HG03439 (cell line): ENCODE measurements at regions not wholly inside any gene's neighbourhood (a gene's known extent, or its start where the extent isn't known, plus 50 kb on each side); places are given as distances from the start of the nearest gene placed in this dataset.
A peak's percentile ranks its signal among the peaks of the same experiment; 100 is the strongest.

Experiments
- ATAC-seq: cut with Tn5 transposase; IDR thresholded peaks from one replicate; pipeline ENCODE4 v1.9.1; 2021; ENCODE audit warnings: mild to moderate bottlenecking, moderate library complexity; ENCODE audit not compliant: unreplicated experiment

- no peak for ATAC-seq
These were observed 104.7 kb upstream of the KCNK2 start for GRCh38 chr1:214977700-214978374.

GRCh38 chr1:214979191-214979590 is 103.3 kb upstream of the KCNK2 start:
- no peak for ATAC-seq

- ATAC-seq, result no peak
These were observed 101.6 kb upstream of the KCNK2 start for GRCh38 chr1:214980921-214981320.

- ATAC-seq, result no peak
These were observed 99.2 kb upstream of the KCNK2 start for GRCh38 chr1:214983126-214983869.

GRCh38 chr1:214989341-214989740 is 93.2 kb upstream of the KCNK2 start:
- no peak for ATAC-seq

GRCh38 chr1:214990619-214991018 is 91.9 kb upstream of the KCNK2 start:
- ATAC-seq, result no peak

GRCh38 chr1:214991691-214992315 is 90.7 kb upstream of the KCNK2 start:
- no peak for ATAC-seq

- ATAC-seq, result no peak
These were observed 89.1 kb upstream of the KCNK2 start for GRCh38 chr1:214993419-214993818.

GRCh38 chr1:214997685-214998084 is 84.9 kb upstream of the KCNK2 start:
- no peak for ATAC-seq

- ATAC-seq, result peak; percentile 97
These were observed 81.0 kb upstream of the KCNK2 start for GRCh38 chr1:215001419-215002021.

GRCh38 chr1:215002471-215002870 is 80.1 kb upstream of the KCNK2 start:
- no peak for ATAC-seq

GRCh38 chr1:215003686-215004085 is 78.9 kb upstream of the KCNK2 start:
- no peak for ATAC-seq

- no peak for ATAC-seq
These were observed 78.3 kb upstream of the KCNK2 start for GRCh38 chr1:215004121-215004827.

- ATAC-seq, result no peak
These were observed 77.5 kb upstream of the KCNK2 start for GRCh38 chr1:215005078-215005477.

GRCh38 chr1:215005656-215006345 is 76.7 kb upstream of the KCNK2 start:
- no peak for ATAC-seq

- no peak for ATAC-seq
These were observed 74.7 kb upstream of the KCNK2 start for GRCh38 chr1:215007880-215008279.

GRCh38 chr1:215018555-215018954 is 64.0 kb upstream of the KCNK2 start:
- ATAC-seq, result no peak

GRCh38 chr1:215022204-215022603 is 60.3 kb upstream of the KCNK2 start:
- no peak for ATAC-seq

- ATAC-seq, result no peak
These were observed 59.8 kb upstream of the KCNK2 start for GRCh38 chr1:215022741-215023141.

GRCh38 chr1:215023155-215023832 is 59.2 kb upstream of the KCNK2 start:
- no peak for ATAC-seq
